HUDEP-2 (cell line): ENCODE measurements at regions not wholly inside any gene's neighbourhood (a gene's known extent, or its start where the extent isn't known, plus 50 kb on each side); places are given as distances from the start of the nearest gene placed in this dataset.
"Not testable (repeated sequence)": the region's sequence is repeated elsewhere in the genome, so short reads cannot be mapped to it uniquely, and the experiment has no call there.

ENCODE experiments used
- DNase-seq, 76 experiments: peaks; one replicate each; lab custom pipeline; 2025; ENCODE audit not compliant: unreplicated experiment in 76 of 76; lab: John Stamatoyannopoulos, UW

DNA sequence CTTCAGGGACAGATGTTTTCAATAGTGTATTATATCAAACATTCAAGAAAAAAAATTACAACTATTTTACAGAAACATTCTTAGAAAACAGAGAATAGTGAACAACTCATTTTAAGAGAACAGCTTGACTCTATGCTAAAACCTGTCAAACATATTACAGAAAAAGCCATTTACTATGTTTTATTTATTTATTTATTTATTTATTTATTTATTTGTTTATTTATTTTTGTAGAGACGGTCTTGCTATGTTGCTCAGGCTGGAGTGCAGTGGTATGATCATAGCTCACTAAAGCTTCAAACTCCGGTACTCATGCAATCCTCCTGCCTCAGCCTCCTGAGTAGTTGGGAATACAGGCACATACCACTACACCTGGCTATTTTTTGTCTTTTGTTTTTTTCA is 317.9 kb upstream of the HTR1E start:
- no peak for DNase-seq

DNA sequence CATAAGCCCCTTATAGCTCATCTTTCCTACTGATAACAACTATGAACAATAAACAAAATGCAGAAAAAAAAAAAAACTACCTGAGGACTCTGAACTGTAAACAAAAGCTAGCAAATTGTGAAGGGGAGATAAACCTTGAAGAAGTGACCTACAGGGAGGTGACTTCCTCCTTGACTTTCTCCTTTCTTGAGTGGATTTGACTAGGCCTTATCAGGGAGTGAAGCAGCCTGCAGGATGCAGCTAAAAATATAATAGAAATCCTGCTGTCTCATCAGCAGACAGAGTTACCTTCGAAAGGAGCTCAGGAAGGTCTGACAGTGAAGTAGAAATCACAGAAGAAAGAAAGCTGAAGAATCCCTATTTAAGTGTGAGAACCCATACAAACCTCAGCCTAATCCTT is 322.0 kb upstream of the HTR1E start:
- no peak for DNase-seq

DNA sequence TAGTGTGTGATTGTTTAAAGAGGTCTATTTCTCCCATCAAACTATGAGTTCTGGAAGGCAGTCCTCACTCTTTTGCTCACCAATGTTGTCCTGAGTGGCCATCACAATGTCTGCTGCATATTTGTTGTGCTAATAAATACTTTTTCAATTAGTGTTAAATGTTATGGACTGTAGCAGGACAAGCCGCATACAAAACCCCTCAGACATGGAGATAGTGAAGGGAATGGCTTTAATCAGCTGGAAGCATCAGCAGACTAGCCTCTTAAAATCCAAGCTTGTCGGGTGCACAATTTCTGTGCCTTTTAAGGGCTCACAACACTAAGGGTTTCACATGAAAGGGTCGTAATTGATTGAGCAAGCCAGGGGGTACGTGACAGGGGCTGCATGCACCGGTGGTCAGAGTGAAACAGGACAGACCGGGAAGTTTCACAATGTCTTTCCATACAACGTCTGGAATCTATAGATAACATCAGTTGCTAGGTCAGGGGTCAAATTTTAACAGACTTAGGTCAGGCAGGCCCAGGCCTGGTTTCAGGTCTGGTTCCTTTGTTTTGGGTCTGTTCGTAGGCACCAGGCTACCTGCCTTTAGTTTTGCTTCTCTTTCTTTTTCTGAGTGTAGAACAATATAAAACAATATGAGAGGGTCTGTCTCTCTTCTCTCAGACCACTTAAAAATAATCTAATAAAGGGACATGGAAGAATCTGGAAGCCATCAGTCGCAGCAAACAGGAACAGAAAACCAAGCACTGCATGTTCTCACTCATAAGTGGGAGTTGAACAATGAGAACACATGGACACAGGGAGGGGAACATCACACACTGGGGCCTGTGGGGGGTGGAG is 327.6 kb upstream of the HTR1E start:
- no peak for DNase-seq

DNA sequence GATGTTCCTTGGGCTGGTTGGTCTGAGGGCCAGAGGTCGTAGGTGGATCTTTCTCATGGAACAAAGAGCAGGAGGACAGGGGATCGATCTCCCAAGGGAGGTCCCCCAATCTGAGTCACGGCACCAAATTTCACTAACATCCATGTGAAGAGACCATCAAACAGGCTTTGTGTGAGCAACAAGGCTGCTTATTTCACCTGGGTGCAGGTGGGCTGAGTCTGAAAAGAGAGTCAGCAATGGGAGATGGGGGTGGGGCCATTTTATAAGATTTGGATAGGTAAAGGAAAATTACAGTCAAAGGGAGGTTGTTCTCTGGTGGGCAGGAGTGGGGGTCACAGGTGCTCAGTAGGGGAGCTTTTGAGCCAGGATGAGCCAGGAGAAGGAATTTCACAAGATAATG is 334.0 kb upstream of the HTR1E start:
- DNase-seq, result not testable (repeated sequence)

DNA sequence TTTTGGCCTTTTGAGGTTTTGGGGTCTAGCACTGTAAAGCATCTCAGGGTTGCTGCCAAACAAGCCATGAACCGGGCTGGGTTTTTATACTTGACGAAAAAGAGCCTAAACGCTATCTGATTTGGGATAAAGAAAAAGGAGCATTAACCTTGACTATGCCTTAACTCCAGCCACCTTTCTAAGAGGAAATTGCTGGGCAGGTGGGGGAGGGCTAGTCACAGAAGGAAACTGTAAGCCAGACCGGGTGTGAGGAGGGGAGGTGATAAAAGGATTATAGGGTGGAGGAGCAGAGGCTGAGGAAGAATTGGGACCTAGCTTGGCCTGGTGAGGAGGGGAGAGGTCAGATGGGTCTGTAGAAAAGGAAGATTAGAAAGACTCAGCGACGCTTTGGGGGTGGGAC is 335.2 kb upstream of the HTR1E start:
- DNase-seq, result not testable (repeated sequence)

DNA sequence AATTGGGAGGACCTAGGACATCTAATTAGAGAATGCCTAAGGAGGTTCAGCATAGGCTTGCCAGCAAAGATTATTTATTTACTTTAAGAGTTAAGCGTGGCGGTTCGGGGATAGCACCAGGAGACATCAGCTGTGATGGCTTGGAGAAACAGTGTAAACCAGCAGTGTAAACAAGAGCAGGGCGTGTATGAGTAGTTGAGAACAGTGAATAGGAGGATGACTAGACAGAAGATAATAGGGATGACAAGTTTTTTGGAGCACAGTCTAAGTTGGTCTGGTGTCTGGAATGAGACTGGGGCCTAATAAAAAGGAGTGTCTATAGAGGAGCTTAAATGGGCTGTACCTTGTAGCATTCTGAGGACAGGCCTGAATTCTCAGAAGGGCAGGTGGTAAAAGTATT is 338.4 kb upstream of the HTR1E start:
- DNase-seq, result not testable (repeated sequence)

DNA sequence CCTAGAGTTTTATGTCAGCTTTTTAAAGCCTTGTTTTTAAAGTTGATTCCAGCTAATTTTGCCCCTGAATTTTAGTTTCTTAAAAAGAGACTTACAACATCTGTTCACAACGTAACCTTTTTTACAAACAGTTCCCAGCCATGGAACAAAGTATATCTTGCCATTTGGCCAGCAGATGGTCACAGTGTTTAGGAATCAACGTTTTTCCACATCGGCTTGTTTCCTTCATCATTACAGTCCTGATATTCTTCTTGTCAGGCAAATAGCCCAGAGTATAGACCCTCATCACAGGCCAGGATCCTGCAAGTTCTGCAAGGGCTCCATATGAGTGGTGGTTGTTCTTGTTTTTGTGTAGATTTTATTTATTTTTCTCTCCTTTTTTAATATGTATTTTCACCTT is 341.7 kb upstream of the HTR1E start:
- no peak for DNase-seq

DNA sequence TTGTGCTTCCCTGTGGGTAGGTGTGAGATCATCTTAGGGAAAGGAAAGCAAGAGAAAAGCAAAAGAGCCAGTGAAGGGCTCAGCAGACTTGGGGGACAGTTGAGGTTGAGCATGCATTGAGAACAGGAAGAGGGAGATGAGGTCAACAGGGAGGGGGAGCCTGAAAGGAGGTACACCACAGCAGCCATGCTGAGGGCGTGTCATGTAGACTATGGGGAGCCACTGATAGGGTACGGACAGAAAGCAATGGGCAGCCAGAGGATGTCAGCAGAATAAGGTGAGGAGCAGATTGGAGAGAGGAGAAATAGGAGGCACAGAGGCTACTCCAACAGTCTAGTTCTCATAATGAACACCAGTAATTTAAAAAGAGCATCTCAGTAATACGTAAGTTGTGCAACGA is 351.1 kb upstream of the HTR1E start:
- no peak for DNase-seq

DNA sequence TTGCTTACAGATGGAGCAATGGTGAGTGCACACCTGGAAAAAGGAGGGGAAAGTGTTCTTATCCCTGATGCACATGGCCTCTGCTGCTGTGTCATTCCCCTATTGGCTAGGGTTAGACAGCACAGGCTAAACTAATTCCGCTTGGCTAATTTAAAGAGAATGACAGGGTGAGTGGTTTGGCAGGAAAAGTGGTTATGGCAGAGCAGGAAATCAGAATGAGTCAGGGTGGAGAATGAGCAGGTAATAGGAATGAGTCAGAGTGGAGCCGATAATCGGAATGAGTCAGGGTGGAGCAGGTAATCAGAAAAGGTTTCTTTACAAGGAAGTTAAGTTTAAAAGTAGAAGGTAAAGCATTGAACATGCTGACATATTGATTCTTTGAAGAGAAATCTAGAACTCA is 355.5 kb upstream of the HTR1E start:
- DNase-seq, result no peak

DNA sequence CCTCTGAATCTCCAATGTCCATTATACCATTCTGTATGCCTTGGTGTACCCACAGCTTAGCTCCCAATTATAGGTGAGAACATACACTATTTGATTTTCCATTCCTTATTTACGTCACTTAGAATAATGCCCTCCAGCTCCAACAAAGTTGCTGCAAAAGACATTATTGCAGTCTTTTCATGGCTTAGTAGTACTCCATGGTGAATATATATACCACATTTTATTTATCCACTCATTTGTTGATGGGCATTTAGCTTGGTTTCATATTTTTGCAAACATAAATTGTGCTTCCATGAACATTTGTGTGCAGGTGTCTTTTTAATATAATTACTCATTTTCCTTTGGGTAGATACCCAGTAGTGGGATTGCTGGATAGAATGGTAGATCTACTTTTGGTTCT is 374.1 kb upstream of the HTR1E start:
- no peak for DNase-seq

DNA sequence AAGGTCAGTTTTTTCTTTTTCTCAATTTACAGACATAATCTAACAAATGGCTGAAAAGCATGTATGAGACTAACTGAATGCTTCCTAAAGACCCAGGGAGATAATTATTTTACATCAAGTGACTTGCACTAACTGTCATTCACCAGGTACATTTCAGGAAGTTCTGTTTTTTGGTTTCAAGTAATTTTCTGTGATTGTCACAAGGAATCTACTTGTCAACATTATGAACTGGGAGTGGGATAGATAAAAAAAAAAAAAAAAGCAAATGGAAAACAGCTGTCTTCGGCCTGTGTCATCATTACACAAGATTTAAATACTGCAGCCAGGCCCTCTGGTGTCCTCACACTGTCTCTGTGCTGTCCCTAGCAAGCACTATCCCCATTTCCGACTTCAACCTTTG is 379.0 kb upstream of the HTR1E start:
- DNase-seq, result no peak

DNA sequence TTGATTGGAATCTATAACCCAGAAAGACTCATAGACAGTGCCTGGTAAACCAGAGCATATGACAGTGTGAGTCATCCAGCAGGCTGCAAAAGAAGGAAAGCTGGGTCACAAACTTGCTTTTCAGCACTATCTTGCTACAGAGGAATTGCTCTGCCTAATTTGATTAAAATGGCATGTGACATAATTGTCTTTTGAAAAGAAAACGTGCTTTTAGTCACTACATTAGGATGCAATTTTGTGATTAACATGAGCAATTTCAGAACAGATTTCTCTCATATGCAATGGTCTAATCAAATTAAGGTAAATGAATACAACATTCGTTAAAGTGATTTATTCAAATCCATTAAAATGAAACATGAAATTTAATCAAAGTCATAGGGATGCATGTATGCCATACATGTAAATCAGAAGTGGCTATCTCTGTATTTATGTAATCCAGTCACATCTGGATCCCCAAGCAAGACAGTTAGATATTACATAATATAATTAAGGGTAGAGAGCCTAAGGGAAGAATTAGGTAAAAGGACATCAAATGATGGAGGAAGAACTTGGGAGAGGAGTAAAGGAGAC is 400.0 kb upstream of the HTR1E start:
- no peak for DNase-seq

DNA sequence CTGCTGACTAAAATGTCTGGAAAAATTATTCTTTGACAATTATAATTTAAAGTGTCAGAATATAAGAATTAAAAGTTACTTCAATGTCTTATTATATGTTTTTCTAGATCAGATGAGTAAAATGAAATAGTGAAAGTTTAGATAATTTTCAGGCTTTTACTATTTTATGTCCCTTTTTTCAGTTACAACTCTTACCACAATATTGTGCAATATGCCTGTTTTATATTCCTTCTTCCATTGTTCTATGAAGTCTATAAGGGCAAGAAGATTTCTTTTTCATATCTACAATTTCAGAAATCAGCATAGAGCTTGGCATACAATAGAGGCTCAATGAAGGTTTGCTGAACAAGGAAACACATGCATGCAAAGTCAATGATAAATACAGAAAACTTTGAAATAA is 401.2 kb upstream of the HTR1E start:
- no peak for DNase-seq

DNA sequence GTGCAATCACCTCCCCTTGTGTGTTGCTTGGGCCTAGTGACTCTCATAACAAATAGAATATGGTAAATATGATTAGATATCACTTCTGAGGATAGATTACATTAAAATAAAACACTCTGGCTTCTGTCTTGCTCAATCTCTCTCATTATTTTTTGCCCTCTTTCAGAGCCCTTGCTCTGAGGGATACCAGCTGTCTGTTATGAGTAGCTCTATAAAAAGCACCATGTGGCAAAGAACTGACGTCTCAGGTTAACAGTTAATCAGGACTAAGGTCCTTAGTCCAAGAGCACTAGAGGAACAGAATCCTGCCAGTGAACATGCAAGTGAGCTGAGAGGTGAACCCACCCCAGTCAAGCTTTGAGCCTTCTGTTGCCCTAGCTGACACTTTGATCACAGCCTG is 402.2 kb upstream of the HTR1E start:
- no peak for DNase-seq

DNA sequence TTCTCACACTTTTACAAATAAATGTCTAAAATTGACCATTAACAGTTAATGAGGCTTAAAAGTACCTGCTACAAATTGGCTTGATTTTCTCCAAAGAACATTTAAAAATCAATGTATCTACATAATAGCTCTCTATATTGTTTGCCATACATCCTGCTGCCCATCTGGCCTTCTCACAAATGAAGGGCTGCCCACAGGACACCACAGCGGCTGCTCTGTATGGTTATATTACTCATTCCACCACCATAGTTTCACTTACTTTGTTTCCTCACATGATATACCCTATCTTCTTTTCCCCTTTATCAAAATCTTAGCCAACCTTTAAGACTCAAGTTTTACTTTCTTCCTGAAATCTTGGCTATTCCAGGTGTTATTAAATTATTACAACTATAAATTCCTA is 407.7 kb upstream of the HTR1E start:
- DNase-seq, result no peak

DNA sequence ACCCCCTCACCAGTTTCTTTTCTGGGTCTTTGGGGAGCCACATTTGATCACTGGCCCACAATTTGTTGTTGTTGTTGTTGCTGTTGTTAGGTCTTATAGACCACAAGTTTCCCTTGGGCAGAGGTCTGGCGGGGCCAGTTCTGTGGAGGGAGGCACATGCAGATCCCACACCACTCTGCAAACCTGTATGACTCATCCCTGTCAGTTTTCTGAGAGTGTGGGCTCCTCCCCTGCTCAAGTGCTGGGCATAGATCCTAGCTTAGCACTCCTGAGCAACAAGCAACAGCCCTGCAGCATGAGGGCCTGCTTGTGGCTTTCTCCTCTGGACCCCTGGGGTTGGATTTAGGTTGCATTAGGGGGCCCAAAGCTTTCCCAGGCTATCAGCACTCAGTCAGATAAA is 411.1 kb upstream of the HTR1E start:
- peak in 2 of 76 experiments; percentile 39 to 44 for DNase-seq

DNA sequence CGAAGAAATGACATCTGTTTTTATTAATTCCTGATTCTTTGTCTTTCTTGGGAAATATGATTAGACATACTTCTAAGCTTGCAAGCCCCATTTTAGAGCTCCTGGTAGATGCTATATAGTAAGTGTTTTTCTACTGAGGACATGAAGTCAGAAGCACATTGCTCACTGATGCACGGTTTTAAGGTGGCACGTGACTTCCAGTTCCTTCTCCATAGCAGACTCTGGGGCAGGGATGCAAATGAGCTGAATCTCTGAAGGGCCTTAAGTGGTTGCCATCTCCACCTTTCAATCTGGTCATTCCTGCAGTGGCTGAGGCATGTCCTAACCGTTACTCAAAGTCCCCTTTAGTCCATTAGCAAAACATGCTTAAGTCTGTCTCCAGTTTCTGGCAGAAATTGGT is 421.2 kb upstream of the HTR1E start:
- no peak for DNase-seq

DNA sequence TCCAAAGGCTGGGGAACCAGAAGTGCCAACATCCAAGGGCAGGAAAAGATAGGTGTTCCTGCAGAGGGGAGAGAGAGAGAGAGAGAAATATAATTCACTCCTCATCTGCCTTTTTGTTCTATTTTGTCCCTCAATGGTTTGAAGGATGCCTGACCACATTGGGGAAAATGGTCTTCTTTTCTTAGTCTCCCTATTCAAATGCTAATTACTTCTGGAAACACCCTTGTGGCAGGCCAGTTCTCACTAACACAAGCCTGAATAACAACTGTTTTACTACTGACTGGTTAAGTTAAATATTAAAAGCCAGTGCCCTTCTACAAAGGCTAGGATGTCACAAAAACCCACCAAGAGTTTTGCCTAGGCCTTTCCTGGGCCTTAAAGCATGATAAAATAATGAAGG is 425.4 kb upstream of the HTR1E start:
- DNase-seq, result no peak

DNA sequence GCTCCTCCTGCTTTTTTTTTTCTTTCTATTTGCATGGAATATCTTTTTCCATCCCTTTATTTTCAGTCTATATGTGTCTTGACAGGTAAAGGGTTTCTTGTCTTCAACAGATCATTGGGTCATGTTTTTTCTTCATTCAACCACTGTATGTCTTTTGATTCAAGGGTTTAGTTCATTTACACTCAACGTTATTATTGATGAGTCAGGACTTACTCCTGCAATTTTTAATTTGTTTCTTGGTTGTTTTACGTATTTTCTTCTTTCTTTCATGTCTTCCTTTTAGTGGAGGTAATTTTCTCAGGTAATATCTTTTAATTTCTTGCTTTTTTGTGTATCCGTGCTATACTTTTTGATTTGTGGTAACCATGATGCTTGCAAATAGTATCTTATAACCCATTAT is 429.1 kb upstream of the HTR1E start:
- DNase-seq, result no peak

DNA sequence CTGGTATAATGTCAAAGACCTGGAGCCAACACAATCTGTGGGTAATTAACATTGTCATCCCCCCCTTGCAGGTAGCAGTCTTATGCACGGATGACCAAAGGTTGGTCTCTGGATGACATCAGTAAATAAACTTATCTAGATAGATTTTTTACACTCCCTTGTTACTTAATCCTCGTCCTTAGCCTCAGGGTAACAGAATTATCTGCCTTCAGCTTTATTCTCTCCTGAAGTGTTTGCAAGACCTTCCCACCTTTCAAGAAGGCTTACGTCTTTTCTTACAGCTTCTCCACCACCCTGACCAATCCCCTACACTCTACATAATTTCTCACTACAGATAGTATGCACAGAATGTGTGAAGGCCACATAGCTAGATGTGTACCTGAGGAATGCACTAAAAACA is 434.8 kb upstream of the HTR1E start:
- DNase-seq, result no peak

DNA sequence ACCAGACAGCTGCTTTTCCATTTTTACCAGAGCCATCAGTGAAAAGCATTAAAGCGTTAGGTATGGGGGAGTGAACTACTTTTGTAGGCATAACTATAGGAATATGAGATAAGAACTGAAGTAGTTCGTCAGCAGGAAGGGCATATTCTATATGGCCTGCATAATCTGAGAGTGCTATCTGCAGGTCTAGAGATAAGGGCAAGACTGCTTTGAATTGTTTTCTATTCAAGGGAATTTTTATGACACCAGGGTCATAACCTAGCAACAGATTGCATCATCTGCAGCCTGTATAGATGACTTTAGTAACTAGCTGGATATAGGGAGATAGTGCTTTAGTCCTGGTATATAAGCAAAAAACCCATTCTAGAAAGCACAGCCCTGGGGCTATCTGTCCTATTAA is 437.3 kb upstream of the HTR1E start:
- no peak for DNase-seq

DNA sequence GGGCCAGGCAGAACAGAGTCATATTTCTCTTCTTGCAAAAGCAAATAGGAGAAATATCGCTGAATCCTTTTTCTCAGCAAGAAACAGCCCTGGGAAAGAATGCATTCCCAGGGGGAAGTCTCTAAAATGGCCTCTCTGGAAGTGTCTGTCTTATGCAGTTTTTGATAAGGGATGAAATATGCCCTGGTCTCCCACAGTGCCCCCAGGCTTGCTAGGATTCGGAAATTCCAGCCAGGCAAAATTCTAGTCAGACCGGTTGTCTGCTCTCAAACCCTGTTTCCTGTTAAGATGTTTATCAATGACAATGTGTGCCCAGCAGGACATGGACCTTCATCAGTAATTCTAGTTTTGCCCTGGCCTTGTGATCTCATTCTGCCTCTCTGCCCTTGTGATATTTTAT is 448.3 kb upstream of the HTR1E start:
- not testable (repeated sequence) for DNase-seq
